Small intestine (tissue), 7 donors: ENCODE measurements at regions not wholly inside any gene's neighbourhood (a gene's known extent, or its start where the extent isn't known, plus 50 kb on each side); places are given as distances from the start of the nearest gene placed in this dataset.

Experiments used
- DNase-seq, 2 donors: peaks; one replicate each; pipeline versions ENCODE4 v3.0.0 to v3.0.0-alpha.2; 2013
- FAIRE-seq: peaks from 2 replicates; lab custom pipeline; 2012; peaks lifted over from hg19 to GRCh38; lab: Jason Lieb, UNC
- H3K27ac ChIP-seq, 3 donors: one replicate each; pipeline ENCODE4 v1.5.1; 2013; ENCODE audit warnings: low read length in 2 of 3, mild to moderate bottlenecking in 2 of 3, control low read depth in 1 of 3, inconsistent platforms in 1 of 3, low read depth in 1 of 3, moderate library complexity in 1 of 3
- H3K27me3 ChIP-seq, 3 donors: one replicate each; pipeline ENCODE4 v1.6.1; 2013; ENCODE audit warnings: low read length in 3 of 3, inconsistent platforms in 1 of 3; ENCODE audit not compliant: control insufficient read depth in 3 of 3, insufficient read depth in 3 of 3
- H3K36me3 ChIP-seq, 3 donors: one replicate each; pipeline ENCODE4 v1.6.1; 2013; ENCODE audit warnings: low read length in 3 of 3, inconsistent platforms in 1 of 3, low read depth in 1 of 3, mild to moderate bottlenecking in 1 of 3, moderate library complexity in 1 of 3; ENCODE audit not compliant: control insufficient read depth in 3 of 3, insufficient read depth in 2 of 3
- H3K4me1 ChIP-seq, 3 donors: one replicate each; pipeline ENCODE4 v1.6.1; 2013; ENCODE audit warnings: low read length in 2 of 3, inconsistent platforms in 1 of 3, low read depth in 1 of 3, mild to moderate bottlenecking in 1 of 3, moderate library complexity in 1 of 3; ENCODE audit not compliant: control insufficient read depth in 3 of 3, insufficient read depth in 2 of 3
- H3K4me3 ChIP-seq, 3 donors: one replicate each; pipeline ENCODE4 v1.5.1; 2013; ENCODE audit warnings: low read length in 3 of 3, control low read depth in 1 of 3, inconsistent platforms in 1 of 3, low read depth in 1 of 3, mild to moderate bottlenecking in 1 of 3, moderate library complexity in 1 of 3
- H3K9me3 ChIP-seq, 2 donors: one replicate each; pipeline ENCODE4 v1.6.1; 2013; ENCODE audit warnings: low read depth in 1 of 2, low read length in 1 of 2; ENCODE audit not compliant: control insufficient read depth in 2 of 2, insufficient read depth in 1 of 2
- WGBS, 3 donors: extraction: QIAGEN DNeasy Blood & Tissue Kit; methylation state at CpG; one replicate each; pipeline ENCODE4 v1.1.7; 2013; 5-methylcytosine and 5-hydroxymethylcytosine counted together
- donor health status: healthy with polysubstance abuse.
- donor health status: control.
- donor health status: control.
- donor health status: Bipolar disorder and iron deficiency.
- donor health status: healthy.

GRCh38 chr12:23204933-23205778 lies 580.2 kb downstream of the ETNK1 start:
- WGBS, 3 donors: 3 to 16% (median 6%) methylated on average over 3 of the region's 3 CpGs
- no peaks in the 10 kb centered on the region for H3K36me3 ChIP-seq
- no peak overlapping the region for H3K27ac ChIP-seq
- no peaks in the 10 kb centered on the region for H3K9me3 ChIP-seq
- no peak overlapping the region for H3K4me3 ChIP-seq
- no peaks in the 10 kb centered on the region for H3K4me1 ChIP-seq
- FAIRE-seq (peak; percentile 55), DNase-seq (peak; percentile 66 to 69)
- H3K27me3 ChIP-seq: no peaks in the 10 kb centered on the region

GRCh38 chr12:23209793-23210192 lies 584.8 kb downstream of the ETNK1 start:
- WGBS, 3 donors: 85 to 92% (median 90%) methylated on average over 2 of the region's 2 CpGs
- FAIRE-seq (no peak), DNase-seq (no peak)
- H3K36me3 ChIP-seq: no peaks in the 10 kb centered on the region
- H3K27me3 ChIP-seq: no peaks in the 10 kb centered on the region
- H3K9me3 ChIP-seq: peaks cover 0 to 3% of the 10 kb centered on the region in 2 donors
- H3K4me3 ChIP-seq: no peak overlapping the region
- no peak overlapping the region for H3K27ac ChIP-seq
- no peaks in the 10 kb centered on the region for H3K4me1 ChIP-seq

- Histone ChIP-seq H3K27me3 (no peaks in the 10 kb centered on the region), H3K27ac (no peak overlapping the region), H3K4me1 (no peaks in the 10 kb centered on the region), H3K9me3 (peaks cover 0 to 11% of the 10 kb centered on the region in 2 donors), H3K4me3 (no peak overlapping the region), H3K36me3 (no peaks in the 10 kb centered on the region)
- FAIRE-seq: no peak
- DNase-seq: no peak
- WGBS, 3 donors: 90 to 95% (median 95%) methylated on average over 4 of the region's 4 CpGs
Observed at GRCh38 chr12:23210573-23210972, 585.6 kb downstream of the ETNK1 start.

- FAIRE-seq (no peak), DNase-seq (no peak)
- no peaks in the 10 kb centered on the region for H3K27me3 ChIP-seq
- H3K4me1 ChIP-seq: no peaks in the 10 kb centered on the region
- H3K9me3 ChIP-seq: peaks cover 0 to 17% of the 10 kb centered on the region in 2 donors
- 68 to 84% (median 81%) methylated on average over 7 of the region's 7 CpGs for WGBS, 3 donors
- no peaks in the 10 kb centered on the region for H3K36me3 ChIP-seq
- H3K4me3 ChIP-seq: no peak overlapping the region
- no peak overlapping the region for H3K27ac ChIP-seq
Observed at GRCh38 chr12:23211384-23212320, 586.7 kb downstream of the ETNK1 start.

- no peak for FAIRE-seq
- no peak for DNase-seq
- H3K27me3 ChIP-seq: no peaks in the 10 kb centered on the region
- H3K4me3 ChIP-seq: no peak overlapping the region
- no peak overlapping the region for H3K27ac ChIP-seq
- peaks cover 0 to 17% of the 10 kb centered on the region in 2 donors for H3K9me3 ChIP-seq
- no peaks in the 10 kb centered on the region for H3K4me1 ChIP-seq
- H3K36me3 ChIP-seq: no peaks in the 10 kb centered on the region
Observed at GRCh38 chr12:23217158-23217557, 592.2 kb downstream of the ETNK1 start.

GRCh38 chr12:23217667-23218066 lies 592.7 kb downstream of the ETNK1 start:
- no peaks in the 10 kb centered on the region for H3K27me3 ChIP-seq
- H3K27ac ChIP-seq: no peak overlapping the region
- H3K4me3 ChIP-seq: no peak overlapping the region
- H3K36me3 ChIP-seq: no peaks in the 10 kb centered on the region
- no peak for DNase-seq
- peaks cover 0 to 17% of the 10 kb centered on the region in 2 donors for H3K9me3 ChIP-seq
- H3K4me1 ChIP-seq: no peaks in the 10 kb centered on the region
- no peak for FAIRE-seq
- 63 to 74% (median 68%) methylated on average over 2 of the region's 2 CpGs for WGBS, 3 donors

- no peak for DNase-seq
- peaks cover 0 to 9% (median 0%) of the 10 kb centered on the region in 3 donors for H3K27me3 ChIP-seq
- H3K4me1 ChIP-seq: no peaks in the 10 kb centered on the region
- FAIRE-seq: no peak
- WGBS, 3 donors: 52 to 65% (median 59%) methylated on average over 4 of the region's 4 CpGs
- H3K36me3 ChIP-seq: no peaks in the 10 kb centered on the region
- no peak overlapping the region for H3K4me3 ChIP-seq
- H3K27ac ChIP-seq: no peak overlapping the region
- H3K9me3 ChIP-seq: peaks cover 0 to 2% of the 10 kb centered on the region in 2 donors
Observed at GRCh38 chr12:23221066-23221465, 596.1 kb downstream of the ETNK1 start.

- Histone ChIP-seq H3K4me1 (no peaks in the 10 kb centered on the region), H3K27ac (no peak overlapping the region), H3K36me3 (no peaks in the 10 kb centered on the region), H3K9me3 (no peaks in the 10 kb centered on the region), H3K4me3 (no peak overlapping the region), H3K27me3 (peaks cover 0 to 9% (median 0%) of the 10 kb centered on the region in 3 donors)
- 42 to 48% (median 42%) methylated on average over 1 of the region's 1 CpG for WGBS, 3 donors
- DNase-seq: no peak
- no peak for FAIRE-seq
Observed at GRCh38 chr12:23221926-23222325, 597.0 kb downstream of the ETNK1 start.
